HG03565 (cell line): ENCODE measurements at regions not wholly inside any gene's neighbourhood (a gene's known extent, or its start where the extent isn't known, plus 50 kb on each side); places are given as distances from the start of the nearest gene placed in this dataset.
"Not testable (repeated sequence)": the region's sequence is repeated elsewhere in the genome, so short reads cannot be mapped to it uniquely, and the experiment has no call there.

Experiments
- ATAC-seq: cut with Tn5 transposase; IDR thresholded peaks from one replicate; pipeline ENCODE4 v1.9.1; 2021; ENCODE audit warnings: mild to moderate bottlenecking, moderate library complexity; ENCODE audit not compliant: unreplicated experiment

DNA sequence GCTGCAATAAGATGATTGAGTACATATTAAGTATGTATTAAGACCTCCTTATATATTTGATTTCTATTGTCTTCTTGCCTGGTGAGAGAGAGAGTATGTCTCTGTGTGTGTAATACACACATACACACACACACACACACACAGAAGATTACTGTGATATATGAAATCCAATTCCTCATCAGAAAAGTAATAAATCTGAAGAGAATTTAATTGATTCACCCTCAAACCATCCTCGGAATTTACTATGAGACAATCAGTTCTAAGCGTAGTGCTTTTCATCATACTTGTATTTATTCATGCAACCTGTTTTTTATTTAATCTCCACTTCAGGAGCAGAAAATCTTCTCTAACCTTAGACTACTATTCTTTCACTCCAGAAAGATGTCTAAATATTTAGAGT is 62.3 kb upstream of the TLL1 start:
- no peak for ATAC-seq

DNA sequence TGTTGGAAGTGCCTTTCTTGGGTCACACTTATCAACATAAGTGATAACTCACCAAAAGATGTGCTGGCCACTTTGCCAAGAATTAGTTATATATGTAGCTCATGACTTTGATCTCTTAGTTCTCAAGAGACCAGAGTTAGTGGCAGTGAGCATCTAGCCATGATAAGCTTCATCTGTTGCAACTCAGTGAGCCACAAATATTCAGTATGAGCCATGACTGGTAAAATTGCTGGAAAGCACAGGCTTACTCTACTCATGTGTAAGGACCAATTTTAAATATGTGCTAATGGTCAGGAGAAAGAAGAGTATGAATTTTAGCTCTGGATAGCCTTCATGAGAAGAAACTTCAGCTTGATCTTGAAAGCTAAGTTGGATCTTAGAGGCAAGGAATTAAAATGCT is 59.4 kb upstream of the TLL1 start:
- ATAC-seq: no peak

DNA sequence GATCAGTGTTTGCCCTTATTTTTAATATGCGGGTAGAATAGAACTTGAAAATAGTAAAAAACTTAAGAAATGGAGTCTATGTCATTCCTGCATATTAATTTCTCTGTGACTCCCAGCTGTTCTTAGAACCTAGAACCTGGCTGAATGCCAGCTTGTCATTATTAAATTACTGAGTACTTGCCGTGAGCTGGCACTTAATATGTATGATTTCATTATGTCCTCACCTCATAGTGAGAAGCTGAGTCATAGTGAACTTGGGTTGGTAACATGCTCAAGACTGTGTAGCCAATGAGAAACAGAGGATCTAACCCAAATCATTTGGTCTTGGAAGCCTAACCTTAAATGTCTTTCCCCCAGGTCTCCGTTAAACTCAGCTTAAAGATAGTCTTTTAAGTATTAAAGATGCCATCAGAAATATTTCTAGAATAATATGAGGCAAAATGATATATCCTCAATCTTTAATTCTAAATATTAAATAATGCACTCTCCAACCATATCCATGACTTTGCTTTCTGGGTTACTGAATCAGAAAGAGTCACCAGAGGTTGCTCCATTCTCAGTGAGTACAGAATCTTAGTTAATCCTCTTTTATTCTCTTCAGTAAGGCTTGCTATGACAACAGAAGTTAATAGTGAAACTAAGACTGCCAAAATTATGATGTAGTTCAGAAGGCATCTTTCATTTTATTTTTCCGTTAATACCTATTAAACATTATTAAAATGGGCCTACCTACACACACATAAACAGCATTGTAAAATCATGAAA is 58.6 kb upstream of the TLL1 start:
- no peak for ATAC-seq

DNA sequence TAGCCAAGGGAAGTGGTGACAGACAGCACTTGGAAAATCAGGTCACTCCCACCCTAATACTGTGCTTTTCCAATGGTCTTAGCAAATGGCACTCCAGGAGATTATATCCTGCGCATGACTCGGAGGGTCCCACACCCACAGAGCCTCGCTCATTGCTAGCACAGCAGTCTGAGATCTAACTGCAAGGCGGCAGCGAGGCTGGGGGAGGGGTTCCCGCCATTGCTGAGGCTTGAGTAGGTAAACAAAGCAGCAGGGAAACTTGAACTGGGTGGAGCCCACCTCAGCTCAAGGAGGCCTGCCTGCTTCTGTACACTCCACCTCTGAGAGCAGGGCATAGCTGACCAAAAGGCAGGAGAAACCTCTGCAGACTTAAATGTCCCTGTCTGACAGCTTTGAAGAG is 53.9 kb upstream of the TLL1 start:
- not testable (repeated sequence) for ATAC-seq
